K562 (cell line): ENCODE measurements at regions not wholly inside any gene's neighbourhood (a gene's known extent, or its start where the extent isn't known, plus 50 kb on each side); places are given as distances from the start of the nearest gene placed in this dataset.
A peak's percentile ranks its signal among the peaks of the same experiment; 100 is the strongest.

Source experiments
- ARID2 ChIP-seq: fragments of 450-650 bp; IDR thresholded peaks from 2 replicates; pipeline ENCODE4 v1.6.1; 2017; ENCODE audit warnings: antibody characterized with exemption, mild to moderate bottlenecking
- HDAC3 ChIP-seq: fragments of 450-650 bp; IDR thresholded peaks from 2 replicates; pipeline ENCODE4 v1.6.1; 2018; ENCODE audit warnings: borderline replicate concordance, mild to moderate bottlenecking, moderate library complexity; ENCODE audit not compliant: partially characterized antibody
- KAT8 ChIP-seq: fragments of 450-650 bp; IDR thresholded peaks from 2 replicates; pipeline ENCODE4 v1.6.1; 2016; ENCODE audit warnings: low read depth, mild to moderate bottlenecking
- NEUROD1 ChIP-seq: fragments of 150-350 bp; IDR thresholded peaks from 2 replicates; pipeline ENCODE4 v1.6.1; 2014; ENCODE audit warnings: borderline replicate concordance, low read length, low read depth; ENCODE audit not compliant: partially characterized antibody
- POLR2H ChIP-seq: IDR thresholded peaks from 2 replicates; pipeline ENCODE4 v1.6.1; 2016; ENCODE audit warnings: missing genetic modification characterization, low read depth, mild to moderate bottlenecking, control low read depth, missing compliant biosample characterization, moderate library complexity
- TEAD4 ChIP-seq, 2 experiments: sonication (generic) in 1 of 2; formaldehyde crosslinking in 1 of 2; IDR thresholded peaks; 2 replicates each; pipeline versions ENCODE4 v1.6.1 to v1.8.0; 2012 to 2022; ENCODE audit warnings: borderline replicate concordance in 1 of 2, inconsistent platforms in 1 of 2, low read length in 1 of 2, mild to moderate bottlenecking in 1 of 2, missing genetic modification reagents in 1 of 2
- ZNF239 ChIP-seq: fragments of 250-450 bp; sonication (Bioruptor Pico); IDR thresholded peaks from 2 replicates; pipeline ENCODE4 v1.4.0; 2020; ENCODE audit warnings: mild to moderate bottlenecking
- TF ChIP-seq, protein P1 (sequence below), 3 experiments: fragments of 200-800 bp in 1 of 3; fragments of 250-450 bp in 1 of 3; fragments of 450-650 bp in 1 of 3; sonication (Bioruptor Pico) in 1 of 3; sonication (Bioruptor generic) in 1 of 3; formaldehyde crosslinking in 1 of 3; IDR thresholded peaks; 2 replicates each; pipeline versions ENCODE4 v1.6.1 to v1.8.0; 2016 to 2022; ENCODE audit warnings: mild to moderate bottlenecking in 2 of 3, missing genetic modification characterization in 2 of 3, missing compliant biosample characterization in 1 of 3, moderate library complexity in 1 of 3
- TF ChIP-seq, protein P2 (sequence below): fragments of 150-350 bp; IDR thresholded peaks from 2 replicates; pipeline ENCODE4 v1.6.1; 2014; ENCODE audit warnings: low read depth, mild to moderate bottlenecking, low read length, borderline replicate concordance
- TF ChIP-seq, protein P3 (sequence below): fragments of 250-450 bp; sonication (Bioruptor Pico); IDR thresholded peaks from 2 replicates; pipeline ENCODE4 v1.4.0; 2020; ENCODE audit warnings: borderline replicate concordance
- TF ChIP-seq, protein P4 (sequence below): fragments of 450-650 bp; conservative IDR thresholded peaks from 2 replicates; pipeline ENCODE4 v1.6.1; 2016; ENCODE audit warnings: missing genetic modification characterization, low read depth, mild to moderate bottlenecking, missing compliant biosample characterization, moderate library complexity
- TF ChIP-seq, protein P5 (sequence below): sonication (generic); formaldehyde crosslinking; IDR thresholded peaks from 2 replicates; pipeline ENCODE4 v1.8.1; 2022; ENCODE audit warnings: missing genetic modification reagents

DNA sequence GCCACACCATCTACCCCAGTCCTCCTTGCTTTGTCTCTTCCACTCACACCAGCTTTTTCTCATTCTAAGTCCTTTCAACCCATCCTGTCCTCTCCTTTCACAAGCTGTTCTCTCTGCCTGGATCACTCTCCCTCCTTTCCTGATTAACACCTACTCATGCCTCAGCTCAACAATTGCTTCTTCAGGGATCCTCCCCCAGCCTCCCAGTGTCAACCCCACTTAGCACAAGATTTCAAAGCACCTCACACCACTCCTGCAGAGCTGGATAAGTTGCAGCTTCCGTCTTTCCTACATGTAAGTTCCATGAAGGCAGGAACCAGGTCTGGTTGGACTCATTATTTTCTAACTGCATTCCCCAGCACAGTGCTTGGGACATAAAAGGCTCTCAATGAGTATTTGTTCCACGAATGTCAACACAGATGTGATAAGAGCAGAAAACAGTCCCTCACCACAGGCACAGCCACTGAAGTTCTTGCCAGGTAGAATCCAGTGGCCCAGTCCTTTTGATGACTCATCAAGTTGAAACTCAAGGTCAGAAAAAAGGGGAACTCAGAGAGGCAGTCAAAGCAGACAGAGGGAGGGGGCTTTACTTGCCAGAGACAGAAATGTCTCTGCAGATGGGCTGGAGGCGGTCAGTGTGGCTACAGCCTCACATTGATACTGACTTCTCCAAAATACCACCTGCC is 193.4 kb upstream of the PRDM1 start (continued):
- TF ChIP-seq, protein P1, sequence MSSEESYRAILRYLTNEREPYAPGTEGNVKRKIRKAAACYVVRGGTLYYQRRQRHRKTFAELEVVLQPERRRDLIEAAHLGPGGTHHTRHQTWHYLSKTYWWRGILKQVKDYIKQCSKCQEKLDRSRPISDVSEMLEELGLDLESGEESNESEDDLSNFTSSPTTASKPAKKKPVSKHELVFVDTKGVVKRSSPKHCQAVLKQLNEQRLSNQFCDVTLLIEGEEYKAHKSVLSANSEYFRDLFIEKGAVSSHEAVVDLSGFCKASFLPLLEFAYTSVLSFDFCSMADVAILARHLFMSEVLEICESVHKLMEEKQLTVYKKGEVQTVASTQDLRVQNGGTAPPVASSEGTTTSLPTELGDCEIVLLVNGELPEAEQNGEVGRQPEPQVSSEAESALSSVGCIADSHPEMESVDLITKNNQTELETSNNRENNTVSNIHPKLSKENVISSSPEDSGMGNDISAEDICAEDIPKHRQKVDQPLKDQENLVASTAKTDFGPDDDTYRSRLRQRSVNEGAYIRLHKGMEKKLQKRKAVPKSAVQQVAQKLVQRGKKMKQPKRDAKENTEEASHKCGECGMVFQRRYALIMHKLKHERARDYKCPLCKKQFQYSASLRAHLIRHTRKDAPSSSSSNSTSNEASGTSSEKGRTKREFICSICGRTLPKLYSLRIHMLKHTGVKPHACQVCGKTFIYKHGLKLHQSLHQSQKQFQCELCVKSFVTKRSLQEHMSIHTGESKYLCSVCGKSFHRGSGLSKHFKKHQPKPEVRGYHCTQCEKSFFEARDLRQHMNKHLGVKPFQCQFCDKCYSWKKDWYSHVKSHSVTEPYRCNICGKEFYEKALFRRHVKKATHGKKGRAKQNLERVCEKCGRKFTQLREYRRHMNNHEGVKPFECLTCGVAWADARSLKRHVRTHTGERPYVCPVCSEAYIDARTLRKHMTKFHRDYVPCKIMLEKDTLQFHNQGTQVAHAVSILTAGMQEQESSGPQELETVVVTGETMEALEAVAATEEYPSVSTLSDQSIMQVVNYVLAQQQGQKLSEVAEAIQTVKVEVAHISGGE (CRISPR knock-in tag; IDR thresholded peaks at IDR 0.05) = no peak
- TF ChIP-seq NEUROD1 (no peak), POLR2H (no peak), KAT8 (no peak), TEAD4 (IDR thresholded peaks at IDR 0.05; ENCODE audit: low read length) (peak; percentile 59; the same call in 1 of the 2 replicates), TEAD4 (CRISPR knock-in tag; IDR thresholded peaks at IDR 0.05; ENCODE audit: borderline replicate concordance) (no peak), ZNF239 (CRISPR knock-in tag) (no peak), HDAC3 (no peak), ARID2 (no peak)
- TF ChIP-seq, protein P2, sequence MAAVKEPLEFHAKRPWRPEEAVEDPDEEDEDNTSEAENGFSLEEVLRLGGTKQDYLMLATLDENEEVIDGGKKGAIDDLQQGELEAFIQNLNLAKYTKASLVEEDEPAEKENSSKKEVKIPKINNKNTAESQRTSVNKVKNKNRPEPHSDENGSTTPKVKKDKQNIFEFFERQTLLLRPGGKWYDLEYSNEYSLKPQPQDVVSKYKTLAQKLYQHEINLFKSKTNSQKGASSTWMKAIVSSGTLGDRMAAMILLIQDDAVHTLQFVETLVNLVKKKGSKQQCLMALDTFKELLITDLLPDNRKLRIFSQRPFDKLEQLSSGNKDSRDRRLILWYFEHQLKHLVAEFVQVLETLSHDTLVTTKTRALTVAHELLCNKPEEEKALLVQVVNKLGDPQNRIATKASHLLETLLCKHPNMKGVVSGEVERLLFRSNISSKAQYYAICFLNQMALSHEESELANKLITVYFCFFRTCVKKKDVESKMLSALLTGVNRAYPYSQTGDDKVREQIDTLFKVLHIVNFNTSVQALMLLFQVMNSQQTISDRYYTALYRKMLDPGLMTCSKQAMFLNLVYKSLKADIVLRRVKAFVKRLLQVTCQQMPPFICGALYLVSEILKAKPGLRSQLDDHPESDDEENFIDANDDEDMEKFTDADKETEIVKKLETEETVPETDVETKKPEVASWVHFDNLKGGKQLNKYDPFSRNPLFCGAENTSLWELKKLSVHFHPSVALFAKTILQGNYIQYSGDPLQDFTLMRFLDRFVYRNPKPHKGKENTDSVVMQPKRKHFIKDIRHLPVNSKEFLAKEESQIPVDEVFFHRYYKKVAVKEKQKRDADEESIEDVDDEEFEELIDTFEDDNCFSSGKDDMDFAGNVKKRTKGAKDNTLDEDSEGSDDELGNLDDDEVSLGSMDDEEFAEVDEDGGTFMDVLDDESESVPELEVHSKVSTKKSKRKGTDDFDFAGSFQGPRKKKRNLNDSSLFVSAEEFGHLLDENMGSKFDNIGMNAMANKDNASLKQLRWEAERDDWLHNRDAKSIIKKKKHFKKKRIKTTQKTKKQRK = no peak
- TF ChIP-seq, protein P3, sequence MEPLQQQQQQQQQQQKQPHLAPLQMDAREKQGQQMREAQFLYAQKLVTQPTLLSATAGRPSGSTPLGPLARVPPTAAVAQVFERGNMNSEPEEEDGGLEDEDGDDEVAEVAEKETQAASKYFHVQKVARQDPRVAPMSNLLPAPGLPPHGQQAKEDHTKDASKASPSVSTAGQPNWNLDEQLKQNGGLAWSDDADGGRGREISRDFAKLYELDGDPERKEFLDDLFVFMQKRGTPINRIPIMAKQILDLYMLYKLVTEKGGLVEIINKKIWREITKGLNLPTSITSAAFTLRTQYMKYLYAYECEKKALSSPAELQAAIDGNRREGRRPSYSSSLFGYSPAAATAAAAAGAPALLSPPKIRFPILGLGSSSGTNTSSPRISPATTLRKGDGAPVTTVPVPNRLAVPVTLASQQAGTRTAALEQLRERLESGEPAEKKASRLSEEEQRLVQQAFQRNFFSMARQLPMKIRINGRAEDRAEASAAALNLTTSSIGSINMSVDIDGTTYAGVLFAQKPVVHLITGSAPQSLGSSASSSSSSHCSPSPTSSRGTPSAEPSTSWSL (CRISPR knock-in tag) = no peak
- TF ChIP-seq, protein P4, sequence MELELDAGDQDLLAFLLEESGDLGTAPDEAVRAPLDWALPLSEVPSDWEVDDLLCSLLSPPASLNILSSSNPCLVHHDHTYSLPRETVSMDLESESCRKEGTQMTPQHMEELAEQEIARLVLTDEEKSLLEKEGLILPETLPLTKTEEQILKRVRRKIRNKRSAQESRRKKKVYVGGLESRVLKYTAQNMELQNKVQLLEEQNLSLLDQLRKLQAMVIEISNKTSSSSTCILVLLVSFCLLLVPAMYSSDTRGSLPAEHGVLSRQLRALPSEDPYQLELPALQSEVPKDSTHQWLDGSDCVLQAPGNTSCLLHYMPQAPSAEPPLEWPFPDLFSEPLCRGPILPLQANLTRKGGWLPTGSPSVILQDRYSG = no peak
- TF ChIP-seq, protein P5, sequence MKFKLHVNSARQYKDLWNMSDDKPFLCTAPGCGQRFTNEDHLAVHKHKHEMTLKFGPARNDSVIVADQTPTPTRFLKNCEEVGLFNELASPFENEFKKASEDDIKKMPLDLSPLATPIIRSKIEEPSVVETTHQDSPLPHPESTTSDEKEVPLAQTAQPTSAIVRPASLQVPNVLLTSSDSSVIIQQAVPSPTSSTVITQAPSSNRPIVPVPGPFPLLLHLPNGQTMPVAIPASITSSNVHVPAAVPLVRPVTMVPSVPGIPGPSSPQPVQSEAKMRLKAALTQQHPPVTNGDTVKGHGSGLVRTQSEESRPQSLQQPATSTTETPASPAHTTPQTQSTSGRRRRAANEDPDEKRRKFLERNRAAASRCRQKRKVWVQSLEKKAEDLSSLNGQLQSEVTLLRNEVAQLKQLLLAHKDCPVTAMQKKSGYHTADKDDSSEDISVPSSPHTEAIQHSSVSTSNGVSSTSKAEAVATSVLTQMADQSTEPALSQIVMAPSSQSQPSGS (CRISPR knock-in tag) = no peak
